Hepatocyte (in vitro differentiated cells): ENCODE measurements at regions not wholly inside any gene's neighbourhood (a gene's known extent, or its start where the extent isn't known, plus 50 kb on each side); places are given as distances from the start of the nearest gene placed in this dataset.

ENCODE experiments used
- EZH2 ChIP-seq: fragments of 200-600 bp; sonication (generic); IDR thresholded peaks from 2 replicates; pipeline ENCODE4 v1.6.1; 2016; ENCODE audit warnings: antibody characterized with exemption, mild to moderate bottlenecking, borderline replicate concordance
- EZH2phosphoT487 ChIP-seq: fragments of 200-600 bp; sonication (generic); IDR thresholded peaks from one replicate; pipeline ENCODE4 v1.6.1; 2018; ENCODE audit warnings: antibody characterized with exemption, mild to moderate bottlenecking, low read depth, moderate library complexity; ENCODE audit not compliant: unreplicated experiment, severe bottlenecking
- TF ChIP-seq, protein P1 (sequence below): fragments of 200-600 bp; sonication (generic); IDR thresholded peaks from 2 replicates; pipeline ENCODE4 v1.5.1; 2016; ENCODE audit warnings: antibody characterized with exemption, mild to moderate bottlenecking; ENCODE audit not compliant: poor library complexity

DNA sequence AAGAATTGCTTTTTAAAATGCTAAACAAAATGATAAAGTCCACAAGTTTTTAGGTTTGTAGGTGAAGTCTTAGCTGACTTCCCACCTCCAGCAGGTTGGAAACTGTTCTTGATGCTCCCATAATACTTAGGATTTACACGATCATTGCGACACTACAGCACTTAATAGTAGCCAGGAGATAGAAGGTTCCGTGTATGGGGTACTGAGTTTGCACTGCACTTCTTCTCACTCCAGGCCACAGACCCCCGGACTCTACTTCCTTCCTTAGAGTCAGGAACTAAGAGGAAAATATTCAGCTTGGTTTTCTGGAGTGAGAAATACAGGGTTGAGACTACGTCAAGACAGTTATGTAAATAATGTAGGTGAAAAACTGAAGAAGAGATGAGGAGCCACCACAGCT is 56.1 kb upstream of the SGK1 start:
- TF ChIP-seq, protein P1, sequence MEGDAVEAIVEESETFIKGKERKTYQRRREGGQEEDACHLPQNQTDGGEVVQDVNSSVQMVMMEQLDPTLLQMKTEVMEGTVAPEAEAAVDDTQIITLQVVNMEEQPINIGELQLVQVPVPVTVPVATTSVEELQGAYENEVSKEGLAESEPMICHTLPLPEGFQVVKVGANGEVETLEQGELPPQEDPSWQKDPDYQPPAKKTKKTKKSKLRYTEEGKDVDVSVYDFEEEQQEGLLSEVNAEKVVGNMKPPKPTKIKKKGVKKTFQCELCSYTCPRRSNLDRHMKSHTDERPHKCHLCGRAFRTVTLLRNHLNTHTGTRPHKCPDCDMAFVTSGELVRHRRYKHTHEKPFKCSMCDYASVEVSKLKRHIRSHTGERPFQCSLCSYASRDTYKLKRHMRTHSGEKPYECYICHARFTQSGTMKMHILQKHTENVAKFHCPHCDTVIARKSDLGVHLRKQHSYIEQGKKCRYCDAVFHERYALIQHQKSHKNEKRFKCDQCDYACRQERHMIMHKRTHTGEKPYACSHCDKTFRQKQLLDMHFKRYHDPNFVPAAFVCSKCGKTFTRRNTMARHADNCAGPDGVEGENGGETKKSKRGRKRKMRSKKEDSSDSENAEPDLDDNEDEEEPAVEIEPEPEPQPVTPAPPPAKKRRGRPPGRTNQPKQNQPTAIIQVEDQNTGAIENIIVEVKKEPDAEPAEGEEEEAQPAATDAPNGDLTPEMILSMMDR: no peak
- TF ChIP-seq EZH2 (no peak), EZH2phosphoT487 (no peak)
